GM18517 (cell line): ENCODE measurements at regions not wholly inside any gene's neighbourhood (a gene's known extent, or its start where the extent isn't known, plus 50 kb on each side); places are given as distances from the start of the nearest gene placed in this dataset.
"Not testable (repeated sequence)": the region's sequence is repeated elsewhere in the genome, so short reads cannot be mapped to it uniquely, and the experiment has no call there.

ENCODE experiments used
- ATAC-seq: cut with Tn5 transposase; IDR thresholded peaks from one replicate; pipeline ENCODE4 v1.9.1; 2021; ENCODE audit warnings: mild to moderate bottlenecking, moderate library complexity; ENCODE audit not compliant: unreplicated experiment

GRCh38 chr9:7739595-7739994 lies 60.0 kb downstream of the DMAC1 start:
- ATAC-seq, result no peak

GRCh38 chr9:7735311-7735710 lies 64.3 kb downstream of the DMAC1 start:
- no peak for ATAC-seq

GRCh38 chr9:7730164-7730445 lies 69.5 kb downstream of the DMAC1 start:
- ATAC-seq, result no peak

GRCh38 chr9:7729371-7730163 lies 70.0 kb downstream of the DMAC1 start:
- no peak for ATAC-seq

GRCh38 chr9:7721291-7721690 lies 78.3 kb downstream of the DMAC1 start:
- ATAC-seq, result no peak

GRCh38 chr9:7713088-7713487 lies 86.5 kb downstream of the DMAC1 start:
- ATAC-seq, result not testable (repeated sequence)

- no peak for ATAC-seq
These were observed 88.9 kb downstream of the DMAC1 start for GRCh38 chr9:7710686-7711085.

GRCh38 chr9:7707934-7708333 lies 91.6 kb downstream of the DMAC1 start:
- ATAC-seq, result no peak

- ATAC-seq, result no peak
These were observed 95.0 kb downstream of the DMAC1 start for GRCh38 chr9:7704543-7704942.

GRCh38 chr9:7691909-7692308 lies 107.7 kb downstream of the DMAC1 start:
- no peak for ATAC-seq

GRCh38 chr9:7690014-7690413 lies 109.6 kb downstream of the DMAC1 start:
- ATAC-seq, result no peak

GRCh38 chr9:7688626-7689025 lies 111.0 kb downstream of the DMAC1 start:
- no peak for ATAC-seq

- no peak for ATAC-seq
These were observed 122.9 kb downstream of the DMAC1 start for GRCh38 chr9:7676609-7677156.

GRCh38 chr9:7671847-7672246 lies 127.7 kb downstream of the DMAC1 start:
- ATAC-seq, result no peak

- ATAC-seq, result no peak
These were observed 131.0 kb downstream of the DMAC1 start for GRCh38 chr9:7668541-7668940.

- no peak for ATAC-seq
These were observed 133.7 kb downstream of the DMAC1 start for GRCh38 chr9:7665874-7666273.

GRCh38 chr9:7659766-7660165 lies 139.8 kb downstream of the DMAC1 start:
- no peak for ATAC-seq

- ATAC-seq, result no peak
These were observed 142.9 kb downstream of the DMAC1 start for GRCh38 chr9:7656636-7657035.

- no peak for ATAC-seq
These were observed 146.3 kb downstream of the DMAC1 start for GRCh38 chr9:7653262-7653661.

GRCh38 chr9:7640231-7640630 lies 159.3 kb downstream of the DMAC1 start:
- no peak for ATAC-seq

- ATAC-seq, result no peak
These were observed 160.1 kb downstream of the DMAC1 start for GRCh38 chr9:7639471-7639870.

- ATAC-seq, result no peak
These were observed 162.6 kb downstream of the DMAC1 start for GRCh38 chr9:7636838-7637467.

GRCh38 chr9:7636309-7636708 lies 163.3 kb downstream of the DMAC1 start:
- ATAC-seq, result no peak
